Gastroesophageal sphincter (tissue), 4 donors: ENCODE measurements at regions not wholly inside any gene's neighbourhood (a gene's known extent, or its start where the extent isn't known, plus 50 kb on each side); places are given as distances from the start of the nearest gene placed in this dataset.

Source experiments
- ATAC-seq: fragments of 150-250 bp; one replicate; pipeline ENCODE4 v1.9.1; 2016; ENCODE audit warnings: mild to moderate bottlenecking, moderate library complexity
- H3K27ac ChIP-seq, 4 donors: fragments of 200-600 bp; sonication (generic) in 3 of 4; 1 replicate in 3 of 4; 2 replicates in 1 of 4; pipeline ENCODE4 v1.5.1; 2016 to 2019
- H3K27me3 ChIP-seq: fragments of 200-600 bp; sonication (generic); one replicate; pipeline ENCODE4 v1.5.1; 2019
- H3K36me3 ChIP-seq, 2 donors: fragments of 200-600 bp; sonication (generic); one replicate each; pipeline ENCODE4 v1.5.1; 2019; ENCODE audit warnings: control low read depth in 1 of 2
- H3K4me1 ChIP-seq, 3 donors: fragments of 200-600 bp; sonication (generic); 1 replicate in 2 of 3; 2 replicates in 1 of 3; pipeline ENCODE4 v1.5.1; 2016 to 2019; ENCODE audit warnings: control low read depth in 2 of 3
- H3K4me3 ChIP-seq, 2 donors: fragments of 200-600 bp; sonication (generic); one replicate each; pipeline ENCODE4 v1.5.1; 2019; ENCODE audit warnings: mild to moderate bottlenecking in 1 of 2, moderate library complexity in 1 of 2
- H3K9me3 ChIP-seq, 3 donors: fragments of 200-600 bp; sonication (generic); one replicate each; pipeline ENCODE4 v1.5.1; 2017 to 2019; ENCODE audit warnings: control low read depth in 2 of 3
- EP300 ChIP-seq: sonication (generic); formaldehyde crosslinking; IDR thresholded peaks from one replicate; pipeline ENCODE4 v1.6.1; 2017; ENCODE audit warnings: antibody characterized with exemption, mild to moderate bottlenecking
- POLR2A ChIP-seq, 2 donors: fragments of 450-650 bp; IDR thresholded peaks; one replicate each; pipeline ENCODE4 v1.6.1; 2017; ENCODE audit warnings: antibody characterized with exemption in 2 of 2, mild to moderate bottlenecking in 2 of 2, moderate library complexity in 1 of 2
- POLR2AphosphoS5 ChIP-seq: sonication (generic); formaldehyde crosslinking; IDR thresholded peaks from one replicate; pipeline ENCODE4 v1.6.1; 2017; ENCODE audit warnings: antibody characterized with exemption
- WGBS, 2 donors: methylation state at CpG; one replicate each; pipeline ENCODE4 v1.1.5; 2018; ENCODE audit warnings: low coverage in 1 of 2; 5-methylcytosine and 5-hydroxymethylcytosine counted together
- TF ChIP-seq, protein P1 (sequence below), 4 experiments: fragments of 200-600 bp in 2 of 4; fragments of 450-650 bp in 2 of 4; sonication (generic) in 1 of 4; IDR thresholded peaks; one replicate each; pipeline ENCODE4 v1.5.1; 2017 to 2019; ENCODE audit warnings: antibody characterized with exemption in 4 of 4, mild to moderate bottlenecking in 2 of 4, moderate library complexity in 2 of 4

DNA sequence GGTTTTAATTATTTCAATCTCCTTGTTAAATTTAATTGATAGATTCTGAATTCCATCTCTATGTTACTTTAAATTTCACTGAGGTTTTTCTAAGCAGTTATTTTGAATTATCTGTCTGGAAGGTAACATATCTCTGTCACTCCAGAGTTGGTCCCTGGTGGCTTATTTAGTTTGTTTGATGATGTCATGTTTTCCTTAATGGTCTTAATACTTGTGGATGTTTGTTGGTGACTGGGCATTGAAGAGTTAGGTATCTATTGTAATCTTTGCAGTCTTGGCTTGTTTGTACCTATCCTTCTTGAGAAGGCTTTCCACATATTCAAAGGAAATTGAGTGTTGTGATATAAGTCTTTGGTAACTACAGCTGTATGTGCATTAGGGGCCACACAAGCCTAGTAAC, 810.0 kb upstream of the NEGR1 start:
- H3K27me3 ChIP-seq, result no peaks in the 10 kb centered on the region
- no peak for ATAC-seq
- H3K36me3 ChIP-seq, result no peaks in the 10 kb centered on the region
- TF ChIP-seq POLR2A (IDR thresholded peaks at IDR 0.05) (no peak), POLR2AphosphoS5 (no peak), EP300 (no peak)
- TF ChIP-seq, protein P1, sequence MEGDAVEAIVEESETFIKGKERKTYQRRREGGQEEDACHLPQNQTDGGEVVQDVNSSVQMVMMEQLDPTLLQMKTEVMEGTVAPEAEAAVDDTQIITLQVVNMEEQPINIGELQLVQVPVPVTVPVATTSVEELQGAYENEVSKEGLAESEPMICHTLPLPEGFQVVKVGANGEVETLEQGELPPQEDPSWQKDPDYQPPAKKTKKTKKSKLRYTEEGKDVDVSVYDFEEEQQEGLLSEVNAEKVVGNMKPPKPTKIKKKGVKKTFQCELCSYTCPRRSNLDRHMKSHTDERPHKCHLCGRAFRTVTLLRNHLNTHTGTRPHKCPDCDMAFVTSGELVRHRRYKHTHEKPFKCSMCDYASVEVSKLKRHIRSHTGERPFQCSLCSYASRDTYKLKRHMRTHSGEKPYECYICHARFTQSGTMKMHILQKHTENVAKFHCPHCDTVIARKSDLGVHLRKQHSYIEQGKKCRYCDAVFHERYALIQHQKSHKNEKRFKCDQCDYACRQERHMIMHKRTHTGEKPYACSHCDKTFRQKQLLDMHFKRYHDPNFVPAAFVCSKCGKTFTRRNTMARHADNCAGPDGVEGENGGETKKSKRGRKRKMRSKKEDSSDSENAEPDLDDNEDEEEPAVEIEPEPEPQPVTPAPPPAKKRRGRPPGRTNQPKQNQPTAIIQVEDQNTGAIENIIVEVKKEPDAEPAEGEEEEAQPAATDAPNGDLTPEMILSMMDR (IDR thresholded peaks at IDR 0.05), result no peak
- H3K9me3 ChIP-seq, result peaks cover 0 to 18% (median 0%) of the 10 kb centered on the region in 3 donors
- no peaks in the 10 kb centered on the region for H3K4me1 ChIP-seq
- H3K4me3 ChIP-seq, result no peak overlapping the region
- no peak overlapping the region for H3K27ac ChIP-seq

DNA sequence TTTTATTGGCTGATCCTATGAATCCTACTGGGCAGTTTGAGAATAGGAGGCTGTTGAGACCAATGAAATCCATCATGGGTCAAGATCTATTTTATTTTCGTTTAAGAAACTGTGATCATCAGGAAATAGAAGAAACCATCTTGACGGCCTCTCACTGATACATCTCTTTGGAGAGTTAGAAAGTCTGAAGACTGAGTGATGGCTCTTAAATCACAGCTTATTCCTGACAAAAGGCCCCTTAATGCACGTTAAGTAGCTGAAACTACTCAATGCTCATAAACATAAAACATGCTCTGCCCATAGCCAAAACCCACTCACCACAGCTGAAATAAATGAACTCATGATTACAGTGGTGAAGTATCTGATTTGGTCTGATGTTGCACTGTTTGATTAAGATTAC, 784.5 kb upstream of the NEGR1 start:
- Histone ChIP-seq H3K4me1 (no peaks in the 10 kb centered on the region), H3K27ac (no peak overlapping the region), H3K9me3 (peaks cover 0 to 4% (median 0%) of the 10 kb centered on the region in 3 donors), H3K27me3 (no peaks in the 10 kb centered on the region), H3K36me3 (no peaks in the 10 kb centered on the region), H3K4me3 (no peak overlapping the region)
- 11 to 29% methylated on average over 2 to 3 of the region's 3 CpGs for WGBS, 2 donors
- TF ChIP-seq POLR2AphosphoS5 (no peak), EP300 (no peak), POLR2A (IDR thresholded peaks at IDR 0.05) (no peak)
- TF ChIP-seq, protein P1 (IDR thresholded peaks at IDR 0.05), result no peak
- ATAC-seq, result no peak

DNA sequence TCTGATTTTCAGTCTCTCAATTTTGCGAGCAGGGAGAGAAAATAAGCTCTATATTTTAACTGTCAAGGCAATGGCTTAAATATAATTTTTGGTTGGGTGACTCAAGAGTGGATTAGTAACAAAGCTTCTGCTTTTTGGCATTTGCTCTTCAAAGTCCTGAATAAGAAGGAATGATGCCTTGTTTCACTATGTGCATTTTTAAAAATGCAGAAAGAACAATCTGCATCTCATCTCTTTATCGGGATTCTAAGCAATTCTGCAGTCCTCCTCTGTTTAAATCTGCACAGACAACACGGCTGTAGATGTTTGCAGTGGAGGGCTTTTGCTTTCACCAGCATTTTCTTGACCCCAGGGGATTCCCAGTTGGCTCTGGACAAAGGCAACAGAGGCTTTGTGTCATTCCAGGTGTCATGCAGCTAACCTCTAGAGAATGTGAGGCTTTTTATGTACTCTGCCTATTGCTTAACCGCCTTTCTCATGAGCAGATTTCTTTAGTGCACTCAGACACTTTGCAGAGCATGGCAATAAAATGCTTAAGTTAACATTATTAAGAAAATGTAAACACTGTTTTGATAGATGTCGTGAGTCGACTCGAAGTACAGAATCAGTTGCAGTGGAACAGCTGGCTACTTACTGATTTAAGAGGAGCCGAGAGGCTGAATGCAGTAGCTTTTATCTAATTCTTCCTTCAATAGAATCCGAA, 783.2 kb upstream of the NEGR1 start:
- WGBS, 2 donors, result 11 to 17% methylated on average over 8 to 9 of the region's 9 CpGs
- Histone ChIP-seq H3K36me3 (no peaks in the 10 kb centered on the region), H3K4me3 (no peak overlapping the region), H3K27ac (no peak overlapping the region), H3K27me3 (no peaks in the 10 kb centered on the region), H3K4me1 (no peaks in the 10 kb centered on the region), H3K9me3 (peaks cover 0 to 9% (median 0%) of the 10 kb centered on the region in 3 donors)
- no peak for ATAC-seq
- TF ChIP-seq, protein P1 (IDR thresholded peaks at IDR 0.05), result no peak
- TF ChIP-seq EP300, result no peak
- no peak for TF ChIP-seq POLR2AphosphoS5

DNA sequence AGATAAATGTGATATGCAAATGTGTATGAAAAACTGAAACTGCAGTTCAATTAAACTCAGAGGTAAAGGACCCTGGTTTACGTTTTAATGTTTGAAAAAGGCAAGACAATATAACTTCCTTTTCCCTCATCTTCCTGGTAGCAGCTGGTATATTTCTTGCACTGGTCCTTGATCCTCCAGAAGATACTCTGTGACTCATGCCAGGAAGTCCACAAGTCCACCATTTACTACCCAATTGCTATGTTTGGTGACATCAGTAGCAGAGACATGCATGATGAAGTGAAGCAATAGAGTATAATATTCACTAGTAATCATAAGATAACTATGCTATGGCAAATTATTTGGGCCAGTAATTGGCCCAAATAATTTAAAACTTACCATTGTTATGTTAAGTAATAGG, 774.5 kb upstream of the NEGR1 start:
- Histone ChIP-seq H3K4me3 (no peak overlapping the region), H3K27me3 (no peaks in the 10 kb centered on the region), H3K36me3 (no peaks in the 10 kb centered on the region), H3K27ac (no peak overlapping the region), H3K9me3 (peaks cover 0 to 9% (median 0%) of the 10 kb centered on the region in 3 donors), H3K4me1 (no peaks in the 10 kb centered on the region)
- 0 to 50% methylated on average over 1 of the region's 1 CpG for WGBS, 2 donors
- ATAC-seq, result no peak
- TF ChIP-seq POLR2A (IDR thresholded peaks at IDR 0.05) (no peak), EP300 (no peak), POLR2AphosphoS5 (no peak)
- TF ChIP-seq, protein P1 (IDR thresholded peaks at IDR 0.05), result no peak

DNA sequence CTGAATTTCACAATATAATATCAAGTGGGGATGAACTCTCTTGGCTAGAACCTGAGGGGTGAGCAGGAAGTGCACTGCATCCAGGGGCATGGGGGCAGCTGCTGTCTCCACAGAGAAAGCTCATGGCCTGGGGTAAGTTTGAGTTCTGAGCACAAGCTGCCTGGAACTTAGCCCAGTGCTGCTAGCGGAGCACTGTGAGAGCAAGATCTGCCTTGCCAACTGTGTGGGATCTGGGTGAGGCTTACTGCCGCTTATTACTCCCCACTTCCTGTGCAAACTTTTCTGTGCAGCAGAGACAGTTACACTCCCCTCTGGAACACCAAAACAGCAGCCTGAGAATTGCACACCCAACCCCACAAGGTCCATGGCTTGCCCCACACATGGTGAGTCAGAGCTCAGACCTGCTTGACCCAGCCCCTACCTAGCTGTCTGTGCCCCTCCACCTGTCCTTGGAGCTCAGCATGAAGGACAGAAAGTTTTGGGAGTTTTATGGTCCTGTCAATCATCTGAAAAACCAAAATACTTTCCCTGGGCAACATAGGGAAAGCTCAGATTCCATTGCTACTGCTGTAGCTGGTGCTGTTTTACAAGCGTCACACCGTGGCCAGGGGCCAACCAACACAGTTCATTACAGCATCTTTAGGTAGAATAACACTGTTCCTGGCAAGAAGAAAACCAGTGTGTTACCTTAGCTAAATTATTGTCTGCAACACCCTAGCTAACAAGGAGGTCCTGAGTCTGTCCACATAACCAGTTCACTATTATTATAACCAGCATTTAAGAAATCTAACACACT, 762.1 kb upstream of the NEGR1 start:
- WGBS, 2 donors, result 33 to 80% methylated on average over 2 of the region's 4 CpGs
- no peaks in the 10 kb centered on the region for H3K27me3 ChIP-seq
- H3K4me1 ChIP-seq, result no peaks in the 10 kb centered on the region
- no peak overlapping the region for H3K27ac ChIP-seq
- H3K36me3 ChIP-seq, result no peaks in the 10 kb centered on the region
- ATAC-seq, result no peak
- no peak for TF ChIP-seq POLR2AphosphoS5
- TF ChIP-seq, protein P1 (IDR thresholded peaks at IDR 0.05), result no peak
- no peak for TF ChIP-seq POLR2A (IDR thresholded peaks at IDR 0.05)
- TF ChIP-seq EP300, result no peak
- no peaks in the 10 kb centered on the region for H3K9me3 ChIP-seq
- H3K4me3 ChIP-seq, result no peak overlapping the region
